ENCODE measurements at regions not wholly inside any gene's neighbourhood (a gene's known extent, or its start where the extent isn't known, plus 50 kb on each side); places are given as distances from the start of the nearest gene placed in this dataset.

GRCh38 chr4:13852411-13852810 lies 224.9 kb upstream of the BOD1L1 start:
- no peaks in the 10 kb centered on the region for H3K9me3 ChIP-seq (ENCODE audit: control insufficient read depth, low read depth, low read length)
- H3K4me3 ChIP-seq (ENCODE audit: control insufficient read depth in 2 of 3, extremely low read depth in 1 of 3, insufficient read depth in 2 of 3, low read depth in 1 of 3, low read length in 3 of 3) = no peak overlapping the region
- no peaks in the 10 kb centered on the region for H3K36me3 ChIP-seq (ENCODE audit: control insufficient read depth in 2 of 2, extremely low read depth in 1 of 2, insufficient read depth in 2 of 2, low read length in 2 of 2)
- no peak overlapping the region for H3K9ac ChIP-seq (ENCODE audit: control insufficient read depth, extremely low read depth, insufficient read depth, low read length)
- no peaks in the 10 kb centered on the region for H3K79me2 ChIP-seq (ENCODE audit: control insufficient read depth, insufficient read depth, low read length)
- DNase-seq (ENCODE audit: low read depth, low spot score) (no peak), FAIRE-seq (no peak)
- no peaks in the 10 kb centered on the region for H3K27me3 ChIP-seq (ENCODE audit: control insufficient read depth, extremely low read depth, insufficient read depth, low read length)
- H3K27ac ChIP-seq (ENCODE audit: control insufficient read depth, insufficient read depth, low read length) = no peak overlapping the region
- TF ChIP-seq EZH2 (IDR thresholded peaks at IDR 0.05; ENCODE audit: low read length) (no peak), CTCF (optimal IDR thresholded peaks at IDR 0.05 in 1 of 3, IDR thresholded peaks at IDR 0.05 in 1 of 3, conservative IDR thresholded peaks at IDR 0.05 in 1 of 3; ENCODE audit: extremely low read depth in 1 of 3, insufficient read depth in 2 of 3, low read length in 3 of 3) (no peak)
- no peaks in the 10 kb centered on the region for H3K4me1 ChIP-seq (ENCODE audit: control insufficient read depth, extremely low read depth, insufficient read depth, low read length)
- H4K20me1 ChIP-seq (ENCODE audit: control insufficient read depth, extremely low read depth, insufficient read depth, low read length) = no peaks in the 10 kb centered on the region
- dilution Hi-C loops (cut with MboI; ENCODE audit: extremely low pct_ligation_motif_present, low sequenced_read_pairs) = no loop called here
- no peak overlapping the region for H2AFZ ChIP-seq (ENCODE audit: control insufficient read depth, low read length)
- no peaks in the 10 kb centered on the region for H3K9me1 ChIP-seq (ENCODE audit: control insufficient read depth, extremely low read depth, insufficient read depth, low read length)
- H3K4me2 ChIP-seq (ENCODE audit: control insufficient read depth, extremely low read depth, insufficient read depth, low read depth, low read length) = no peak overlapping the region

- TF ChIP-seq CTCF (optimal IDR thresholded peaks at IDR 0.05 in 1 of 3, IDR thresholded peaks at IDR 0.05 in 1 of 3, conservative IDR thresholded peaks at IDR 0.05 in 1 of 3; ENCODE audit: extremely low read depth in 1 of 3, insufficient read depth in 2 of 3, low read length in 3 of 3) (no peak), EZH2 (IDR thresholded peaks at IDR 0.05; ENCODE audit: low read length) (no peak)
- Histone ChIP-seq H3K4me2 (ENCODE audit: control insufficient read depth, extremely low read depth, insufficient read depth, low read depth, low read length) (no peak overlapping the region), H2AFZ (ENCODE audit: control insufficient read depth, low read length) (no peak overlapping the region), H3K9ac (ENCODE audit: control insufficient read depth, extremely low read depth, insufficient read depth, low read length) (no peak overlapping the region), H3K9me3 (ENCODE audit: control insufficient read depth, low read depth, low read length) (no peaks in the 10 kb centered on the region), H3K4me3 (ENCODE audit: control insufficient read depth in 2 of 3, extremely low read depth in 1 of 3, insufficient read depth in 2 of 3, low read depth in 1 of 3, low read length in 3 of 3) (no peak overlapping the region), H3K27me3 (ENCODE audit: control insufficient read depth, extremely low read depth, insufficient read depth, low read length) (no peaks in the 10 kb centered on the region), H3K9me1 (ENCODE audit: control insufficient read depth, extremely low read depth, insufficient read depth, low read length) (no peaks in the 10 kb centered on the region), H4K20me1 (ENCODE audit: control insufficient read depth, extremely low read depth, insufficient read depth, low read length) (no peaks in the 10 kb centered on the region), H3K79me2 (ENCODE audit: control insufficient read depth, insufficient read depth, low read length) (no peaks in the 10 kb centered on the region), H3K27ac (ENCODE audit: control insufficient read depth, insufficient read depth, low read length) (no peak overlapping the region), H3K36me3 (ENCODE audit: control insufficient read depth in 2 of 2, extremely low read depth in 1 of 2, insufficient read depth in 2 of 2, low read length in 2 of 2) (no peaks in the 10 kb centered on the region), H3K4me1 (ENCODE audit: control insufficient read depth, extremely low read depth, insufficient read depth, low read length) (no peaks in the 10 kb centered on the region)
- dilution Hi-C loops (cut with MboI; ENCODE audit: extremely low pct_ligation_motif_present, low sequenced_read_pairs) = no loop called here
- DNase-seq (ENCODE audit: low read depth, low spot score) (no peak), FAIRE-seq (no peak)
These were observed 228.9 kb upstream of the BOD1L1 start for GRCh38 chr4:13856387-13856786.
